ENCODE measurements at regions not wholly inside any gene's neighbourhood (a gene's known extent, or its start where the extent isn't known, plus 50 kb on each side); places are given as distances from the start of the nearest gene placed in this dataset.
"Not testable (repeated sequence)": the region's sequence is repeated elsewhere in the genome, so short reads cannot be mapped to it uniquely, and the experiment has no call there.

DNA sequence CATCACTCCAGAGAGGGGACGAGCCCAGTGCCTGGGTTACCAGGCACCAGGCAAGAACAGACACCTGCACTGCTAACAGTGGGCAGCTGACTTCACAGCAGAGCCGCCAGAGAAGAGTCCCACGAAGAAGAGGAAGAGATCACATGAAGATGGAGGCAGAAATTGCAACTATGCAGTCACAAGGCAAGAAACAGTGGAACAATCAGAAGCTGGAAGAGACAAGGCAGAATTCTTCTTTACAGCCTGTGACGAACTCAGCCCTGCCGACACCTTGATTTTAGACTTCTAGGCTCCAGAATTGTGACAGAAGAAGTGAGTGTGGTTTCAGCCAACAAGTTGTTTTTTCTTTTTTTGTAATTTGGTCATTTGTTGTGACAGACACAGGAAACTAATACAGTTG, 59.2 kb downstream of the IL12A start:
- no peak overlapping the region for H3K4me3 ChIP-seq (ENCODE audit: low read length)
- TF ChIP-seq, protein P1, sequence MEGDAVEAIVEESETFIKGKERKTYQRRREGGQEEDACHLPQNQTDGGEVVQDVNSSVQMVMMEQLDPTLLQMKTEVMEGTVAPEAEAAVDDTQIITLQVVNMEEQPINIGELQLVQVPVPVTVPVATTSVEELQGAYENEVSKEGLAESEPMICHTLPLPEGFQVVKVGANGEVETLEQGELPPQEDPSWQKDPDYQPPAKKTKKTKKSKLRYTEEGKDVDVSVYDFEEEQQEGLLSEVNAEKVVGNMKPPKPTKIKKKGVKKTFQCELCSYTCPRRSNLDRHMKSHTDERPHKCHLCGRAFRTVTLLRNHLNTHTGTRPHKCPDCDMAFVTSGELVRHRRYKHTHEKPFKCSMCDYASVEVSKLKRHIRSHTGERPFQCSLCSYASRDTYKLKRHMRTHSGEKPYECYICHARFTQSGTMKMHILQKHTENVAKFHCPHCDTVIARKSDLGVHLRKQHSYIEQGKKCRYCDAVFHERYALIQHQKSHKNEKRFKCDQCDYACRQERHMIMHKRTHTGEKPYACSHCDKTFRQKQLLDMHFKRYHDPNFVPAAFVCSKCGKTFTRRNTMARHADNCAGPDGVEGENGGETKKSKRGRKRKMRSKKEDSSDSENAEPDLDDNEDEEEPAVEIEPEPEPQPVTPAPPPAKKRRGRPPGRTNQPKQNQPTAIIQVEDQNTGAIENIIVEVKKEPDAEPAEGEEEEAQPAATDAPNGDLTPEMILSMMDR (conservative IDR thresholded peaks at IDR 0.05; ENCODE audit: low read depth, low read length) = no peak
- DNase-seq (ENCODE audit: low read depth) = no peak

DNA sequence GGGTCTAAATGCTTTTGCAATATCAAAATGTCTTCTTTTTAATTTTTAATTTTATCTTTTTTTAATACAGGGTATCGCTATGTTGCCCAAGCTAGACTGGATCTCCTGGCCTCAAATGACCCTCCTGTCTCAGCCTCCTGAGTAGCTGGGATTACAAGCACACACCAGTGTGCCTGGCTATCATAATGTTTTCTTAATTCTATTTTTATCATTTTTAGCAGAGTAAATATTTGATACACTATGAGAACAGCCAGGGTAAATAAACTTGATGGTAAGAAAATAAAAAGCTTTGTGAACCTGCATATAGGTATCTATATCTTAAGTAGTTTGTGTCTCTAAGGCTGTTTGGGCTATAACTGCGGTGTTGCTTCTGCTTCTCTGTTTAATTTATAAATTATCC, 60.4 kb downstream of the IL12A start:
- no peak for DNase-seq (ENCODE audit: low read depth)
- TF ChIP-seq, protein P1 (conservative IDR thresholded peaks at IDR 0.05; ENCODE audit: low read depth, low read length) = no peak

DNA sequence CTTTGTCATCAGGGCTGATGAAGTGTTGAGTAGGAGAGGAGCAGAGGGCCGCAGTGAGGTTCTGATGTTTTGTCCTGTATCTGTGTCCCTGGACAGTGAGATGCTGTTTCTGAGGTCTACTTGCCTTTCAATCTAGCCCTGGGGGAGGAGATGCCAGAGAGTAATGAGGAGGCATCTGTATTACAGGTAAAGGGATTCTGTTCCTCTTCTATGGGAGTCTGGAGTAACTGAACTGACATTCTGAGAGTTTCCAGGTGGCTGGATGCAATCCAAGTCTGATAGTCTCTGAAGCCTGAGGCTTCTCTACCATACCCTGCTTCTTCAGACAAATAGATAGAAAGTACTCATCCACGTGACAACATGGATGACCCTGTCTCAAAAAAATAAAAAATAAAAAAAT, 60.9 kb downstream of the IL12A start:
- H3K4me3 ChIP-seq (ENCODE audit: low read length) = no peak overlapping the region
- no peak for DNase-seq (ENCODE audit: low read depth)
- TF ChIP-seq, protein P1 (conservative IDR thresholded peaks at IDR 0.05; ENCODE audit: low read depth, low read length) = no peak

More for the DNA sequence above, 60.4 kb downstream of the IL12A start:
- H3K4me3 ChIP-seq (ENCODE audit: low read length) = no peak overlapping the region

DNA sequence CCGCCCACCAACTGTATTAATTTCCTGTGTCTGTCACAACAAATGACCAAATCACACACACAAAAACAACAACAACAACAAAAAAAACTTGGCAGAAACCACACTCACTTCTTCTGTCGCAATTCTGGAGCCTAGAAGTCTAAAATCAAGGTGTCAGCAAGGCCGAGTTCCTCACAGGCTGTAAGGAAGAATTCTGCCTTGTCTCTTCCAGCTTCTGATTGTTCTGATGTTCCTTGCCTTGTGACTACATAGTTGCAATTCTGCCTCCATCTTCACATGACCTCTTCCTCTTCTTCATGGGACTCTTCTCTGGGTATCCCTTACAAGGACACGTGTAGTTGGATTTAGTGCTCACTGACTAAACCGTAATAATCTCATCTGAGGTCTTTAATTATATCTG, 61.4 kb downstream of the IL12A start:
- TF ChIP-seq, protein P1 (conservative IDR thresholded peaks at IDR 0.05; ENCODE audit: low read depth, low read length) = no peak
- no peak for DNase-seq (ENCODE audit: low read depth)
- no peak overlapping the region for H3K4me3 ChIP-seq (ENCODE audit: low read length)

DNA sequence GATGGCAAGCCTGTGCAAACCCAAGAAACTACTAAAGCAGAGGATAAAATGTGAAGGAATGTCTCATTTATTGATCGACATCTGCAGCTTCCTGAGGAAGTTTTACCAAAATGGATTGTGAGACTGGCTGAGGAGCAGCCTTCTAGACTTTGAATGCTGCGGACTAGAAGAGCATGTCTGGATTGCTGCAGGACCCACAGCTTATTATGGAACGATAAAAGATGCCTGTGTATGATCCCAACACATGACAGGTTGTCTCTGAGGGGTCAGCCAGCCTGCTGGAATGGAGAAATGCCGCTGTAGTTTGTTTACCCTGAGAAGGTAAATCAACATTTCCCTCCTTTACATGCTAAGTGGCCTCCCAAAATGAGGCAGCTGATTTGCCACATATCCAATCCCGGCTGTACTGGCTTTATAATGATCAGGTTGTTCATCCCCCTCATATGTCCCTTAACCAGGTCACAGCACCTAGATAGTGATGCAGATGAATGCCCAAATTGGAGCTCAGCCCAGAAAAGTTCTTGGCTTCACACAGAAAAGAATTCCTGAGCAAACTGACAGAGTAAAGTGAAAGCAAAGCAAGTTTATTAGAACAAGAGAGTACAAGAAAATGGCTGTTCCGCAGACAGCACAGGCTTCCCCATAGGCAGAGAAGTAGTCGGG, 63.9 kb downstream of the IL12A start:
- DNase-seq (ENCODE audit: low read depth) = no peak
- TF ChIP-seq, protein P1 (conservative IDR thresholded peaks at IDR 0.05; ENCODE audit: low read depth, low read length) = no peak
- H3K4me3 ChIP-seq (ENCODE audit: low read length) = no peak overlapping the region

DNA sequence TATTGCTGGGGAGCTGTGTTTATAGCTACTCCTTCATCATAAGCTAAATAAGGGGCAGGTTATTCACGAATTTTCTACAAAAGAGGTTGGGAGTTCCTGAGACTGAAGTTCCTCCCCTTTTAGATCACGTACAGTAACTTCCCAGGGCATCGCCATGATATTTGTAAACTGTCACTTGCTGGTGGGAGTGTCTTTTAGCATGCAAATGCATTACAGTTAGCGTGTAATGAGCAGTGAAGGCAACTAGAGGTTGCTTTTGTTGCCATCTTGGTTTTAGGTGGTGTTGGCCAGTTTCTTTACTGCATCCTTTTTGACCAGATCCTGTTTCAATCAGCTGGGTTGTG, 64.4 kb downstream of the IL12A start:
- no peak overlapping the region for H3K4me3 ChIP-seq (ENCODE audit: low read length)

DNA sequence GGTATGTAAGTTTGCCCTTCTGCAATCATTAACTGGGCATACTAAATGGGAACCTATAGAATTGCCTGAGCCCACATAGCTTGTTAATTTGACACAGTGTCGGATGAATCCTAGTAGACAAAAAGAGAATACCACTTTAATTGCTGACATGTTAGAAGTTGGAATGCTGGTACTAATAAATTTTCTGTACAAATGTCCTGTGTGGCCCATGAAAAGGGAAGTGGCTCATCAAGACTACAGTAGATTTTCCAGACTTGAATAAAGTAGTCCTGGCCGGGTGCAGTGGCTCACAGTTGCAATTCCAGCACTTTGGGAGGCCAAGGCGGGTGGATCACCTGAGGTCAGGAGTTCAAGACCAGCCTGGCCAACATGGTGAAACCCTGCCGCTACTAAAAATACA, 66.2 kb downstream of the IL12A start:
- not testable (repeated sequence) for DNase-seq (ENCODE audit: low read depth); H3K4me3 ChIP-seq (ENCODE audit: low read length)

More for the DNA sequence above, 64.4 kb downstream of the IL12A start:
- DNase-seq (ENCODE audit: low read depth) = no peak
- TF ChIP-seq, protein P1 (conservative IDR thresholded peaks at IDR 0.05; ENCODE audit: low read depth, low read length) = no peak
